ENCODE measurements at regions not wholly inside any gene's neighbourhood (a gene's known extent, or its start where the extent isn't known, plus 50 kb on each side); places are given as distances from the start of the nearest gene placed in this dataset.

- no peaks in the 10 kb centered on the region for H3F3A ChIP-seq (ENCODE audit: low read depth)
- H3K79me2 ChIP-seq (ENCODE audit: low read depth): no peaks in the 10 kb centered on the region
- H3K27ac Mint-ChIP-seq: peak overlapping the region; percentile 50
- peak overlapping the region; percentile 58 for H2AFZ ChIP-seq (replicated peaks)
- TF ChIP-seq EZH2 (IDR thresholded peaks at IDR 0.05) (no peak), EZH2phosphoT487 (IDR thresholded peaks at IDR 0.05) (no peak)
- TF ChIP-seq, protein P1, sequence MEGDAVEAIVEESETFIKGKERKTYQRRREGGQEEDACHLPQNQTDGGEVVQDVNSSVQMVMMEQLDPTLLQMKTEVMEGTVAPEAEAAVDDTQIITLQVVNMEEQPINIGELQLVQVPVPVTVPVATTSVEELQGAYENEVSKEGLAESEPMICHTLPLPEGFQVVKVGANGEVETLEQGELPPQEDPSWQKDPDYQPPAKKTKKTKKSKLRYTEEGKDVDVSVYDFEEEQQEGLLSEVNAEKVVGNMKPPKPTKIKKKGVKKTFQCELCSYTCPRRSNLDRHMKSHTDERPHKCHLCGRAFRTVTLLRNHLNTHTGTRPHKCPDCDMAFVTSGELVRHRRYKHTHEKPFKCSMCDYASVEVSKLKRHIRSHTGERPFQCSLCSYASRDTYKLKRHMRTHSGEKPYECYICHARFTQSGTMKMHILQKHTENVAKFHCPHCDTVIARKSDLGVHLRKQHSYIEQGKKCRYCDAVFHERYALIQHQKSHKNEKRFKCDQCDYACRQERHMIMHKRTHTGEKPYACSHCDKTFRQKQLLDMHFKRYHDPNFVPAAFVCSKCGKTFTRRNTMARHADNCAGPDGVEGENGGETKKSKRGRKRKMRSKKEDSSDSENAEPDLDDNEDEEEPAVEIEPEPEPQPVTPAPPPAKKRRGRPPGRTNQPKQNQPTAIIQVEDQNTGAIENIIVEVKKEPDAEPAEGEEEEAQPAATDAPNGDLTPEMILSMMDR (IDR thresholded peaks at IDR 0.05): no peak
- H3K27me3 Mint-ChIP-seq (ENCODE audit: insufficient read depth, low read depth): no peaks in the 10 kb centered on the region
- H3K4me1 Mint-ChIP-seq: peaks cover 9% of the 10 kb centered on the region
- no peaks in the 10 kb centered on the region for H3K27me3 ChIP-seq
- peak; percentile 13 for DNase-seq (ENCODE audit: low spot score)
- no peaks in the 10 kb centered on the region for H4K20me1 ChIP-seq (ENCODE audit: low read depth)
- H3K4me1 ChIP-seq: peaks cover 16% of the 10 kb centered on the region
- H3K4me3 Mint-ChIP-seq: no peak overlapping the region
- H3K36me3 ChIP-seq: no peaks in the 10 kb centered on the region
- no peak overlapping the region for H3K9ac ChIP-seq
- no peaks in the 10 kb centered on the region for H3K36me3 Mint-ChIP-seq
- H3K4me3 ChIP-seq: no peak overlapping the region
- H3K27ac ChIP-seq: no peak overlapping the region
- H3K9me3 ChIP-seq (ENCODE audit: low read depth): no peaks in the 10 kb centered on the region
- H3K4me2 ChIP-seq: peak overlapping the region; percentile 33
- H3K9me3 Mint-ChIP-seq: peaks cover 8% of the 10 kb centered on the region
Measured at GRCh38 chr18:39886136-39886535, 2068.9 kb upstream of the PIK3C3 start.

- H3K27ac Mint-ChIP-seq: no peak overlapping the region
- no peak overlapping the region for H2AFZ ChIP-seq (replicated peaks)
- H3K36me3 Mint-ChIP-seq: peaks cover 2% of the 10 kb centered on the region
- no peaks in the 10 kb centered on the region for H3K9me3 ChIP-seq (ENCODE audit: low read depth)
- H3K27ac ChIP-seq: no peak overlapping the region
- peaks cover 3% of the 10 kb centered on the region for H3K9me3 Mint-ChIP-seq
- peaks cover 6% of the 10 kb centered on the region for H3K4me1 ChIP-seq
- no peaks in the 10 kb centered on the region for H3K27me3 ChIP-seq
- H3K9ac ChIP-seq: no peak overlapping the region
- H3K4me2 ChIP-seq: no peak overlapping the region
- H3K4me3 Mint-ChIP-seq: no peak overlapping the region
- peaks cover 16% of the 10 kb centered on the region for H3K4me1 Mint-ChIP-seq
- H3F3A ChIP-seq (ENCODE audit: low read depth): no peaks in the 10 kb centered on the region
- TF ChIP-seq, protein P1 (IDR thresholded peaks at IDR 0.05): no peak
- TF ChIP-seq EZH2 (IDR thresholded peaks at IDR 0.05) (no peak), EZH2phosphoT487 (IDR thresholded peaks at IDR 0.05) (no peak)
- no peaks in the 10 kb centered on the region for H4K20me1 ChIP-seq (ENCODE audit: low read depth)
- no peaks in the 10 kb centered on the region for H3K36me3 ChIP-seq
- DNase-seq (ENCODE audit: low spot score): no peak
- no peaks in the 10 kb centered on the region for H3K79me2 ChIP-seq (ENCODE audit: low read depth)
- no peak overlapping the region for H3K4me3 ChIP-seq
- H3K27me3 Mint-ChIP-seq (ENCODE audit: insufficient read depth, low read depth): no peaks in the 10 kb centered on the region
Measured at GRCh38 chr18:39872651-39873050, 2082.4 kb upstream of the PIK3C3 start.

DNA sequence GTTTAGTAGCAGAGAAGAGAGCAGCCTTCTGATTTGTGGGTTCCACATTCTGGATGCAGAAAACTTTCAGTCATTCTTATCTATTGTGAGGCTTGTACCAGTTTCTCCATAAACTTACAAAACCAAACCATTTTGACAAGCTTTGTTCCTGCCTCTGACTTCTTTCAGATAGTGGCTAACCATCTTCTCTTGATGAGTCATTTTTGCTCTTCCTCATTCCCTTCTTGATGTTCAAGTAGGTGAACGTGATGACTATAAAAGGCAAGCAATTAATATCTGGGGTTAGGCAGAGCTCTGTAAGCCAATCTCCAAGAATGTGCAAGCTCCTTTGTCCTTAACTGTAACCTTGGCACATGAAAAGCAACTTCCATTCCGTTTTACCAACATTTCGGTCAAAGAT lies 2083.1 kb upstream of the PIK3C3 start:
- H3K27ac Mint-ChIP-seq: no peak overlapping the region
- H2AFZ ChIP-seq (replicated peaks): no peak overlapping the region
- no peak overlapping the region for H3K4me2 ChIP-seq
- H4K20me1 ChIP-seq (ENCODE audit: low read depth): no peaks in the 10 kb centered on the region
- no peak for DNase-seq (ENCODE audit: low spot score)
- peaks cover 14% of the 10 kb centered on the region for H3K4me1 Mint-ChIP-seq
- H3K9me3 ChIP-seq (ENCODE audit: low read depth): no peaks in the 10 kb centered on the region
- H3K9ac ChIP-seq: no peak overlapping the region
- no peaks in the 10 kb centered on the region for H3K27me3 Mint-ChIP-seq (ENCODE audit: insufficient read depth, low read depth)
- H3K4me1 ChIP-seq: peaks cover 3% of the 10 kb centered on the region
- H3K27me3 ChIP-seq: no peaks in the 10 kb centered on the region
- no peak overlapping the region for H3K27ac ChIP-seq
- H3K79me2 ChIP-seq (ENCODE audit: low read depth): no peaks in the 10 kb centered on the region
- H3K9me3 Mint-ChIP-seq: peaks cover 3% of the 10 kb centered on the region
- no peak overlapping the region for H3K4me3 ChIP-seq
- H3K36me3 Mint-ChIP-seq: peaks cover 2% of the 10 kb centered on the region
- no peak overlapping the region for H3K4me3 Mint-ChIP-seq
- H3K36me3 ChIP-seq: no peaks in the 10 kb centered on the region
- TF ChIP-seq EZH2 (IDR thresholded peaks at IDR 0.05): no peak
- no peak for TF ChIP-seq EZH2phosphoT487 (IDR thresholded peaks at IDR 0.05)
- TF ChIP-seq, protein P1 (IDR thresholded peaks at IDR 0.05): no peak
- no peaks in the 10 kb centered on the region for H3F3A ChIP-seq (ENCODE audit: low read depth)
